Osteoblast (primary cell): ENCODE measurements at regions not wholly inside any gene's neighbourhood (a gene's known extent, or its start where the extent isn't known, plus 50 kb on each side); places are given as distances from the start of the nearest gene placed in this dataset.

Source experiments
- DNase-seq: peaks from one replicate; pipeline ENCODE4 v3.0.0; 2011; ENCODE audit warnings: low spot score, mixed read lengths; ENCODE audit not compliant: insufficient read length; ENCODE audit errors: missing footprints
- H2AFZ ChIP-seq: 2 replicates; pipeline ENCODE4 v1.6.0; 2011; ENCODE audit warnings: mild to moderate bottlenecking, low read length
- H3K27ac ChIP-seq: 2 replicates; pipeline ENCODE4 v1.5.1; 2011; ENCODE audit warnings: mild to moderate bottlenecking, low read depth, low read length, moderate library complexity
- H3K27me3 ChIP-seq: 2 replicates; pipeline ENCODE4 v1.6.0; 2012; ENCODE audit warnings: mild to moderate bottlenecking, control low read depth, inconsistent platforms, low read length, moderate library complexity; ENCODE audit not compliant: insufficient read depth
- H3K36me3 ChIP-seq: 2 replicates; pipeline ENCODE4 v1.5.1; 2011; ENCODE audit warnings: mild to moderate bottlenecking, low read length, control low read depth, moderate library complexity; ENCODE audit not compliant: insufficient read depth
- H3K4me1 ChIP-seq: 2 replicates; pipeline ENCODE4 v1.5.1; 2011; ENCODE audit warnings: mild to moderate bottlenecking, low read length, control low read depth, moderate library complexity; ENCODE audit not compliant: insufficient read depth
- H3K4me2 ChIP-seq: 2 replicates; pipeline ENCODE4 v1.6.0; 2011; ENCODE audit warnings: mild to moderate bottlenecking, low read length; ENCODE audit not compliant: insufficient read depth
- H3K4me3 ChIP-seq: fragments of 200-600 bp; sonication (generic); 3 replicates; pipeline ENCODE4 v1.5.1; 2012; ENCODE audit warnings: mild to moderate bottlenecking, low read length, inconsistent platforms; ENCODE audit not compliant: insufficient read depth
- H3K79me2 ChIP-seq: 2 replicates; pipeline ENCODE4 v1.6.0; 2012; ENCODE audit warnings: mild to moderate bottlenecking, low read length, control low read depth, inconsistent platforms; ENCODE audit not compliant: insufficient read depth
- H3K9me3 ChIP-seq: 2 replicates; pipeline ENCODE4 v1.5.1; 2011; ENCODE audit warnings: low read depth, low read length, control low read depth
- H4K20me1 ChIP-seq: 2 replicates; pipeline ENCODE4 v1.6.0; 2012; ENCODE audit warnings: mild to moderate bottlenecking, low read length, control low read depth; ENCODE audit not compliant: insufficient read depth
- TF ChIP-seq, protein P1 (sequence below): IDR thresholded peaks from 2 replicates; pipeline ENCODE4 v1.5.1; 2011; ENCODE audit warnings: mild to moderate bottlenecking, low read depth, low read length, moderate library complexity; ENCODE audit errors: extremely low read depth

DNA sequence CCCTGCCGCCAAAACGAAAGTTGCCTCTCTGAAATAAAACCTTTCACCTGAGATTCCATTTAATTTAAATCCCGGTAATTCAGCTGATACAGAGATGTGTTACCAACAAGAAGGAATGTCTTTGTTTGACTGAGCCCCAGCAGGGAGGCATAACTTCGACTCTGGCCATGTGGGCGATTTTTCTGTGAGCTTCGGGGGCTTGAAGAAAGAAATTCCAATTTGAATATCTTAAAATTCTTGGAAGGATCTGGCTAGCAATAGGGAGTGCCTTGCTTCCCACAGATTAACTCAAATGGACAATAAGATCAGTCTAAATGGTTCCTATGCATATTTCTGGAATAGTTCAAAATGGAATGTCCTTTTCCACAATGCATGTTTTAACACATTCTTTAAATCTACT is 252.5 kb upstream of the TMPO start:
- Histone ChIP-seq H3K36me3 (no peaks in the 10 kb centered on the region), H3K79me2 (no peaks in the 10 kb centered on the region), H3K27me3 (no peaks in the 10 kb centered on the region), H3K27ac (no peak overlapping the region), H3K4me3 (no peak overlapping the region), H2AFZ (no peak overlapping the region), H4K20me1 (no peaks in the 10 kb centered on the region), H3K9me3 (no peaks in the 10 kb centered on the region), H3K4me2 (no peak overlapping the region), H3K4me1 (no peaks in the 10 kb centered on the region)
- TF ChIP-seq, protein P1, sequence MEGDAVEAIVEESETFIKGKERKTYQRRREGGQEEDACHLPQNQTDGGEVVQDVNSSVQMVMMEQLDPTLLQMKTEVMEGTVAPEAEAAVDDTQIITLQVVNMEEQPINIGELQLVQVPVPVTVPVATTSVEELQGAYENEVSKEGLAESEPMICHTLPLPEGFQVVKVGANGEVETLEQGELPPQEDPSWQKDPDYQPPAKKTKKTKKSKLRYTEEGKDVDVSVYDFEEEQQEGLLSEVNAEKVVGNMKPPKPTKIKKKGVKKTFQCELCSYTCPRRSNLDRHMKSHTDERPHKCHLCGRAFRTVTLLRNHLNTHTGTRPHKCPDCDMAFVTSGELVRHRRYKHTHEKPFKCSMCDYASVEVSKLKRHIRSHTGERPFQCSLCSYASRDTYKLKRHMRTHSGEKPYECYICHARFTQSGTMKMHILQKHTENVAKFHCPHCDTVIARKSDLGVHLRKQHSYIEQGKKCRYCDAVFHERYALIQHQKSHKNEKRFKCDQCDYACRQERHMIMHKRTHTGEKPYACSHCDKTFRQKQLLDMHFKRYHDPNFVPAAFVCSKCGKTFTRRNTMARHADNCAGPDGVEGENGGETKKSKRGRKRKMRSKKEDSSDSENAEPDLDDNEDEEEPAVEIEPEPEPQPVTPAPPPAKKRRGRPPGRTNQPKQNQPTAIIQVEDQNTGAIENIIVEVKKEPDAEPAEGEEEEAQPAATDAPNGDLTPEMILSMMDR, result no peak
- no peak for DNase-seq

DNA sequence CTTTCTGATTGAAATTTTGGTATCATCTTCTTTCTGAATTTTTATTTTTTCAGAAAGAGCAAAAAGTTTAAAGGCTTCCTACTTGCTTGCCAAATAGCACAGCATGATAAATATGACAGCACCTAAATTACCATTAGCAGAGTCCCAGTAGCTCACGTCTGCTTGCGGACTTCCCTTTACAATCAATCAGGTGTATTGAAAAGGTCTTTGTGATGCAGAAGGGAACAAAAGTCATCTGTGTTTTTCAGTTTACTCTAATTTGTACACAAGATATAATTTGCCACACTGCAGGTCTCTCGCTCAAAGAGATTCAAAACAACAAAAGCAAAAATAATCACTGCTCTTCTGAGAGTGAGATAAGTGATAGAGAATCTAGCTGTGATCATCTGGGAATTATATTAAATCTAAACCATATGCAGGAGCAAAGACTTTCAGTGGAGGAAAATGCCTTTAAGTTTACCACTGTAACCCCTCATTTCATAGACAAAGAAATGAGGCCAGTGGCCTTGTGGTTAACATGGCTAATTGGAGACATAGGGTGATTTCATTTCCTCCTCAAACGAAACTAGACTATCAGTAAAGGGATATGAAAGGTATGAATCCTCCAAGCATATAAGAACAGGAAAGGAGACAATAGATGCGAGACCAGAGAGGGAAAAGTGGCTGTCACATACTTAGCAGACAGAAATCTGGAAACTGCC is 240.8 kb upstream of the TMPO start:
- H3K9me3 ChIP-seq, result no peaks in the 10 kb centered on the region
- H2AFZ ChIP-seq, result no peak overlapping the region
- H3K4me1 ChIP-seq, result no peaks in the 10 kb centered on the region
- H3K27me3 ChIP-seq, result no peaks in the 10 kb centered on the region
- no peak overlapping the region for H3K27ac ChIP-seq
- no peak overlapping the region for H3K4me3 ChIP-seq
- no peak overlapping the region for H3K4me2 ChIP-seq
- H3K36me3 ChIP-seq, result no peaks in the 10 kb centered on the region
- H3K79me2 ChIP-seq, result no peaks in the 10 kb centered on the region
- TF ChIP-seq, protein P1, result no peak
- no peak for DNase-seq
- no peaks in the 10 kb centered on the region for H4K20me1 ChIP-seq

DNA sequence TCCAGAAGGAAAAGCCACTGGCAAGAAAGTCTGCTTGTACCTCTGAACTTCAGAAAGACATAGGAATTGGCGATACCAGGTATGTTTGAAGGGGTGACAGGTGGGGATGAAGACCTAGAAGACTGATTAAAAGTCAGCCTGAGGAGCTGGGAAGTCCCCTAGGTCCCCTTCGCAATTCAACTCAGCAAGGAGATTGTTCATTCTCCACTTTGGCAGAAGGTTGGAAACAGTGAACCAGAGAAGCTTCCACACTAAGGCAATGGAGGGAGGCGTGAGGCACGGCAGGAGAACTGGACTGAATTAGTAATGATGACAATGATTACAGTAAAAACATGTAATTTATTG is 240.3 kb upstream of the TMPO start:
- no peaks in the 10 kb centered on the region for H3K27me3 ChIP-seq
- H4K20me1 ChIP-seq, result no peaks in the 10 kb centered on the region
- H3K27ac ChIP-seq, result no peak overlapping the region
- no peaks in the 10 kb centered on the region for H3K79me2 ChIP-seq
- H3K4me3 ChIP-seq, result no peak overlapping the region
- TF ChIP-seq, protein P1, result no peak
- no peaks in the 10 kb centered on the region for H3K9me3 ChIP-seq
- no peak for DNase-seq
- H3K4me1 ChIP-seq, result no peaks in the 10 kb centered on the region
- no peak overlapping the region for H2AFZ ChIP-seq
- no peak overlapping the region for H3K4me2 ChIP-seq
- H3K36me3 ChIP-seq, result no peaks in the 10 kb centered on the region

DNA sequence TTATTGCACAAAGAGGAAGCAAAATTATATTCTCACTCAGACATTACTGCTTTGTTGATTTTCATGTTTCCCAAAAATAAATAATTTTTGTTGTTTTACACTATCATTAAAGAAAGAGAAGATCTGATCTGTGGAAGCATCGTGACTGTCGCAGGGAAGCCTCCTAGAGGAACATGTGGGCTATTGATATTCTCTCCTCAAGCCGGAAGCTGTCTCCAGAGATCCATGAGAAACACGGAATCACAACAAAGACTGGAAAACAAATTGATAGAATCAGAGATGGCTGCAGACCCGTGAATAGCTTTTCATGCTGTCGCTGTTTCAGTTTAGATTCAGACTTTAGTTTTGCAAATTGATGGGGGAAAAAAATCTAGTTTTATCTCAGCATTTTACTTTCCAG is 235.2 kb upstream of the TMPO start:
- no peak overlapping the region for H3K4me2 ChIP-seq
- TF ChIP-seq, protein P1, result no peak
- no peak overlapping the region for H3K27ac ChIP-seq
- H3K4me1 ChIP-seq, result no peaks in the 10 kb centered on the region
- no peak overlapping the region for H2AFZ ChIP-seq
- H3K36me3 ChIP-seq, result no peaks in the 10 kb centered on the region
- DNase-seq, result no peak
- no peak overlapping the region for H3K4me3 ChIP-seq
- H3K9me3 ChIP-seq, result no peaks in the 10 kb centered on the region
- H4K20me1 ChIP-seq, result no peaks in the 10 kb centered on the region
- no peaks in the 10 kb centered on the region for H3K79me2 ChIP-seq
- no peaks in the 10 kb centered on the region for H3K27me3 ChIP-seq
